ENCODE measurements at regions not wholly inside any gene's neighbourhood (a gene's known extent, or its start where the extent isn't known, plus 50 kb on each side); places are given as distances from the start of the nearest gene placed in this dataset.

- DNase-seq: no peak
These were observed 65.1 kb upstream of the TTC34 start for GRCh38 chr1:2866422-2867086.

GRCh38 chr1:2867087-2867425, 65.6 kb upstream of the TTC34 start:
- no peak for DNase-seq

DNA sequence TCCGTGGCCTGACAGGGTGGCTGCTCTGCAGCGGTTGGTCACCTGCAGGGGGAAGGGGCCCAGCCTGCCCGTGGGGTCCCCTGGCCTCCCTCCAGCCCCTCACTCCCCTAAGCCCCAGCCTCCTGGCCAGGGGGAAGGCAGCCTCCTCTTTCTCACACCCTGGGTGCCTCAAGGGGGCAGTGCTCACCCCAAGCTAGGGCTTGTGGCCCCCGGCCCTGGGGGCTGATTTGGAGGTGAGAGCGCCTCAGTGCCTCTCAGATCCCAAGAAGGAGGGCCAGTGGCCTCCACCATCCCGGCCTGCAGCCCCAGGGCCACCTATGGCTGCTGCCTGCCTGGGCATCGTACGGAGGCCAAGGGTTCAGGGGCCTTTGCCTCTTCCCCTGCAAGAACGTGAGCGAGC, 66.4 kb upstream of the TTC34 start:
- DNase-seq: no peak

- DNase-seq: no peak
These were observed 67.2 kb upstream of the TTC34 start for GRCh38 chr1:2868571-2869195.

DNA sequence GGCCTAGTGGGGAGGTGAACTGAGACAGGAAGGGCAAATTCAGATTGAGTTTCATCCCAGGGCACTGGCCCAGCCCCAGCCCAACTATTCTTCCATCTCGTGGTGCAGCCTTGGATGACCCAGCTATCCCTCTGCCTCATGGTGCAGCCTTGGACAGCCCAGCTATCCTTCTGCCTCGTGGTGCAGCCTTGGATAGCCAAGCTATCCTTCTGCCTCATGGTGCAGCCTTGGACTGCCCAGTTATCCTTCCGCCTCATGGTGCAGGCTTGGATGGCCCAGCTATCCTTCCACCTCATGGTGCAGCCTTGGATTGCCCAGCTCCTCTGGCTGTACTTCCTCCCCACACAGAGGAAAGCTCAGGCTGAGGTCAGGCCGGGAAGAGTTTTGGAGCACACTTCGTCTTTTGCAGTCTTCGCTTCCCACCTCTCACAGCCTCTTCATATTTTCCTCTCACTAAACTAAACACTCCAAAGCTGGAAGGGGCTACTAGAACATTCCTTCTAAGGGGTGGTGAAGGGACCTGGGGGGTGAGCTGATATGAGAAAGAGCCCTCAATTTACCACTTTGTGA, 69.8 kb upstream of the TTC34 start:
- DNase-seq: no peak

- no peak for DNase-seq
These were observed 72.7 kb upstream of the TTC34 start for GRCh38 chr1:2874207-2874606.

GRCh38 chr1:2874607-2875480, 73.4 kb upstream of the TTC34 start:
- DNase-seq: no peak

- DNase-seq: no peak
These were observed 74.4 kb upstream of the TTC34 start for GRCh38 chr1:2875707-2876561.

DNA sequence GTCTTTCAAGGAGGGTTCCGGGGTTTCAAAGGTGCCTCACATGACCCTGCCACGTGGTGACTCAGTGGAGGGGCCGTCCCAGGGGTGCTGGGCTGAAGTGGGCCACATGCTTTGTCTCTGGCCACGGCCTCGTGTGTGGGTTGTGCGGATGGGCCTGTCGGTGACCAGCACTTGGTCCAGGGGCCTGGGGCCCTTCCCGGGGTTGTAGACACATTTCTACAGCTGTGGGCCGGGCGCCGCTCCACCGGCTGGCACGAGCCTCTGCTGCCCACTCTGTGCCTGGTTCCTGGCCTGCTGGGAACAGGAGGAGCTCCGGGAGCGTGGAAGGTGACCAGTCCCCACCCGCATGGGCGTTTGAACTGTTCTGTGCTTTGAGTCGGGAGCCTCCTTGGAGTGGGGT, 75.4 kb upstream of the TTC34 start:
- DNase-seq: no peak

DNA sequence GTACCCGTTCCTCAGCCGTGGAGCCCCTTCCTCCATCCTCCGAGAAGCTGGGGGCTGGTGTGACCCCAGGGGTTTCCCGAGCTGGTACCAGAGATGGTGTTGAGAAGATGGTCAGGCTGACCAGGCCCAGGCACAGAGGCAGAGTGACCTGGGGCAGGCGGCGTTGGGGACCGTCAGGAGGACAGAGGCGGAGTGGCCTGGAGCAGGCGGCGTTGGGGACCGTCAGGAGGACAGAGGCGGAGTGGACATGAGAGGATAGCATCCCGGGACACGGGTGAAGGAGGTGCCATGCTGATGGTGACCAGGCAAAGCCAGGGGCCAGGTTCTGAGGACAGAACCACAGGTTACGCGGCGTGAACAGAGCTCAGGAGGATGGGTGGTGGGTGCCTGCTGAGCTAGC, 75.9 kb upstream of the TTC34 start:
- DNase-seq: no peak

- DNase-seq: no peak
These were observed 77.1 kb upstream of the TTC34 start for GRCh38 chr1:2878591-2878990.

DNA sequence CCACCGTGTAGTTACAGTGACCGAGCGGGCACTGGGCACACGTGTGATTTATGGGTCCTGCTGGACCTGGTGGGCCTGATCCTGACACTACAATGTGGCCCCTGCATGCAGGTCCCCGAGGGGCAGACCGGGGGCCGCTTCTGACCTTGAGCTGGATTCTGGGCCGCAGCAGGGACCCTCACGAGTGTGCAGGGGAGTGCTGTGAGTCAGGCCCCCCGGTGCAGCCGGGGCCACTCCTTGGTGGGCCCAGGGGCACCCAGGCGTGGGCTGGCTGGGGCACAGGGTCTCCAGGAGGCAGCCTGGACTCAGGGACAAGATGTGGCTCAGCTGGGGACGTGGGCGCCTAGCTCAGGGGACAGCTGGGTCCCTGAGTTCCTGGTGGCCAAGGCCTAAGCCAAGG, 77.5 kb upstream of the TTC34 start:
- no peak for DNase-seq

- no peak for DNase-seq
These were observed 78.1 kb upstream of the TTC34 start for GRCh38 chr1:2879591-2879990.

- DNase-seq: no peak
These were observed 78.6 kb upstream of the TTC34 start for GRCh38 chr1:2880086-2880485.

GRCh38 chr1:2880812-2881295, 79.4 kb upstream of the TTC34 start:
- no peak for DNase-seq

DNA sequence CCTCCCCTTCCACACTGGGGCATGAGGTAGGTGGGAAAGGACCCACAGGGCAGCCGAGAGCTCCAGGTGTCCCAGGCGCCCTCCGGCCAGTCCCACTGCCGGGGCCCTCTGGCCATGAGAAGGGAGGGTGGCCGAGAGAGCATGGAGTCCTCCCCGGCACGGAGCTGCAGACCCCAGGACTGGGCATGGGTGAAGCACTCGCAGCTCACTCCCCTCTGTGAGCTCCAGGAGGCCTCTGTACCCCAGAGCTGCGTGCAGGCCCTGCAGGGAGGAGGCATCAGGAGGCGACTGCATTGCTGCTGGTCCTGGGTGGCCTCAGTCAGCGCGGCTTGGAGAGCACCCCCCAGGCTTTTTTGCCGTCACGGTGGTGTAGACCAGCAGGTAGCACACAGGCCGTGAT, 80.1 kb upstream of the TTC34 start:
- no peak for DNase-seq

DNA sequence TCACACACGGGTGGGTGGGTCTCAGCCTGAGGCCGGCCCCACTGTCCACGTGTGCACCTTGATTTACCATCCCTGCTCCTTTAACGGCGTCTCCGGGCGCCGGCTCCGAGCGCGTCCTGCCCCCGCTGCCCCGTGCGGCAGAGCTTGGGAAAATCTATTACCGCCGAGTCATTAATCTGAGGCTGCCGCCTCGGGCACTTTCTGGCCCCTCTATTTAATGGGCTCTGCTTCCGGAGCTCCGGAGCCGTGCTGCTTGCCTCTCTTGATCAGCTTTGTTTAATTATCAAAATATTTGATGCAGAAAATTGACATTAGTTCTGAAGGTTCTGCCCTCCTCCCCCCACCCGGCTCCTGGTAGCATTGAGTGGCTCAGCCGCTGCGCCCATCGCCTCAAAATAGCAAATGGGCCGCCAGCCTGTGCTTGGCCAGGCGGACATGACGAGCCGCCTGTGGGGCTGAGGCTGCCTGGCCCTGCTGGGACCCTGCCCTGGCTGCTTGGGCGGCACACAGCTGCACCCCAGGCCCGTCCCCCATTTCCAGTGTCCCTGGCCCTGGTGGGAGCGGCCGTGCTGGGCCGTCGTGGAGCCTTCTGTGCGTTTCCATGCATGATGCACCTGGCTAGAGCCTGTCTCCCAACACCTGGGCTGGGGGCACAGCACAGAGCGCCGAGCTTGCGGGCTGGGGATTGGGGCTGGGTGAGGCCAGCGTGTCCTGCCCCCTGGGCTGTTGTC, 81.6 kb upstream of the TTC34 start:
- DNase-seq: no peak

DNA sequence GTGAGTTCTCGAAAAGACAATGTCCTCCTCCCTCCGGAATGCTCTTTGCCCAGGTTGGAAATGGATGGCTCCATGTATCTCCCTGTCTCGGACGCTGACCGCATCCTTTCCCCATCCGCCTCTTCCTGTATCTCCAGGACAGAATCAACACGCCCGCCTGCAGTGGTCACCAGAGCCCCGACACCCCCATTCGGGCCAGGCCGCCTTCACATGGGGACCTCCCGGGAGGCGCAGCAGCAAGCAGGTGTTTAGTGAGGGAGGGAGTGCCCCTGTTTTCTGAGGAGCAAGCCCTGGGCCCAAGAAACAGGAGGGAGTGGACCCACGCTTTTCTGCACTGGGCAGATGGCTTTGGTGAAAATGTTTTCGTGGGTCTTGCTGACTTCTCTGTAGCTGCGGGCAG, 83.5 kb upstream of the TTC34 start:
- no peak for DNase-seq

- no peak for DNase-seq
These were observed 85.1 kb upstream of the TTC34 start for GRCh38 chr1:2886631-2887030.

DNA sequence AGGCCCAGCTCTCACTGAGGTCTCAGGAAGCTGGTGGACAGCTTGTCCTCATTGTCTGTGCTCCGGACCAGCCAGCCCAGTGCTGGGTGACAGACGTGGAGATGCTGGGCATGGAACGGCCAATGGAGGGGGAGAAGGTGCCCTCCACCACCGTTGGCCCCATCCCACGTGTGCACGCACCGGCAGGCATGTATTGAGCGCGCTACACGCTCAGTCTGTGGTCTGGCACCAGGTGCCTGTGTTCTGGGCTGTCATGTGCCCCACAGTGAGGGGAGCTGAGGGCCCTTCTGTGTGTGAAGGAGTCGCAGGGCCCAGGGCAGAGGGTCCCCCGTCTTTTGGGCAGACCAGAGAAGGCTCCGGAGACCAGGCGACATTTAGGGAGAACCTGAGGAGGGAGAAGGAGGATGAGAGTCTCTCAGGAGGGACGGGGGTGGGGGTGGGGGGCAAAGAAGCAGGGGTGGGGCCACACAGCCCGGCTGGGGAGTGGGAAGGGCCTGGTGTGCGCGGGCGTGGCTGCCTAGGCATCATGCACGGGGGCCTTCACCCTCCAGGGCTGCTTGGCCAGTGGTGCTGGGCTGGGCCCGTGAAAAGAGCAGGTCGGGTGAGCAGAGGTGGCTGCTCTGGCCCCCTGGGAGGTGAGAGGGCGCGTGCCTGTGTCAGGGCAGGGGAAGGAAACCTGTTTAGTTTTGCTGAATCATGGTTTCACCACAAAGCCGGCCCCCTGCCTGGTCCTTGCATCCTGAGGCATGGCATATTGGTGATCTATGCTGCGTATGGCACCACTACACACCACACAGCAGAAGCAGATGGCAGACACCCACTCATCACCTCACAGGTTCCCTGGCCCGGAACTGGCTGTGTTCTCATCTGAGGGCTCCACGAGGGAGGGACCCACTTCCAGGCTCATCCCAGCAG, 86.7 kb upstream of the TTC34 start:
- DNase-seq: no peak

Measured in activated naive CD4-positive, alpha-beta T cell treated with Interleukin-2 at 50 U/mL for 16 hours (primary cell).